ENCODE measurements at regions not wholly inside any gene's neighbourhood (a gene's known extent, or its start where the extent isn't known, plus 50 kb on each side); places are given as distances from the start of the nearest gene placed in this dataset.
A peak's percentile ranks its signal among the peaks of the same experiment; 100 is the strongest.
"Not testable (repeated sequence)": the region's sequence is repeated elsewhere in the genome, so short reads cannot be mapped to it uniquely, and the experiment has no call there.

DNA sequence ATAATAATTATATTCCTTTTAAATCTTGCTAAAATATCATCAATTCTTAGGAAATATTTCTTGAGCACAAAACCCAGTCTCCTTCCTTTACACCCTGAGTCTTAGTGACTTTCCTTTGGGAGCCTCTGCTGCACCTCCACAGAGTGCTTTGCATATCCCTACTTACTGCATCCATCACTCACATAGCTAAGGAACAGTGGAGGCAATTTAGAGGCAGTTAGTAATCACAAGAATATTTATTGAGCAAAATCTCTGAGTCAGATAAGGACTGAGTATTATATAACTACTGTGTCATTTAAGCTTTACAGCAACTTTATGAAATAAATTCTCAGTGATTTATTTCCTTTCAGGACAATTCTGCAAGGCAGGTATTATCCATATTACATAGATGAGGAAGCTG is 327.7 kb downstream of the TMX3 start:
- Histone ChIP-seq H3K4me3 (no peak overlapping the region), H3K9me3 (0 out of 2 replicates have a peak, but pooled peaks cover 2% of the 10 kb centered on the region), H3K27me3 (no peaks in the 10 kb centered on the region), H3K36me3 (no peaks in the 10 kb centered on the region)
- no peak for DNase-seq

GRCh38 chr18:68383979-68384378 is 330.9 kb downstream of the TMX3 start:
- H3K27me3 ChIP-seq, H3K9me3 ChIP-seq, H3K36me3 ChIP-seq, DNase-seq, H3K4me3 ChIP-seq: not testable (repeated sequence)

GRCh38 chr18:68376926-68377325 is 338.0 kb downstream of the TMX3 start:
- H3K36me3 ChIP-seq: no peaks in the 10 kb centered on the region
- H3K4me3 ChIP-seq: no peak overlapping the region
- H3K9me3 ChIP-seq: no peaks in the 10 kb centered on the region
- H3K27me3 ChIP-seq: no peaks in the 10 kb centered on the region
- DNase-seq: no peak

DNA sequence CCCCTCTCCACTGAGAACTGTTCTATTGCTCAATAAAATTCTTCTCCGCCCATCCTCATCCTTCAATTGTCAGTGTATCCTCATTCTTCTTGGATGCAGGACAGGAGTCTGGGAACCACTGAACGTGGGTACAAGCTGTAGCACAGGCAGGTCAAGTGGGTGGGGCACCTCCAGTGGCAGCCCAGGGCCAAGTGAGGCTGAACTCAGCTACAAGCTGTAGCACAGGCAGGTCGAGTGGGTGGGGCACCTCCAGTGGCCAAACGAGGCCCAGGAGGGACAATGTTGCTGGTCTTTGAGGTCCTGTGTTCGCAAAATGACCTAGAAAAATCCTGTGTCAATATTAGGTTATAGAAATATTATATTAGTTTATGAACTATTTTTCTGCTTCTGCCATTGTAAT is 352.0 kb downstream of the TMX3 start:
- Histone ChIP-seq H3K9me3 (no peaks in the 10 kb centered on the region), H3K36me3 (no peaks in the 10 kb centered on the region), H3K27me3 (no peaks in the 10 kb centered on the region), H3K4me3 (no peak overlapping the region)
- DNase-seq: no peak

GRCh38 chr18:68355637-68356036 is 359.3 kb downstream of the TMX3 start:
- no peaks in the 10 kb centered on the region for H3K9me3 ChIP-seq
- H3K27me3 ChIP-seq: no peaks in the 10 kb centered on the region
- DNase-seq: no peak
- H3K36me3 ChIP-seq: no peaks in the 10 kb centered on the region
- no peak overlapping the region for H3K4me3 ChIP-seq

DNA sequence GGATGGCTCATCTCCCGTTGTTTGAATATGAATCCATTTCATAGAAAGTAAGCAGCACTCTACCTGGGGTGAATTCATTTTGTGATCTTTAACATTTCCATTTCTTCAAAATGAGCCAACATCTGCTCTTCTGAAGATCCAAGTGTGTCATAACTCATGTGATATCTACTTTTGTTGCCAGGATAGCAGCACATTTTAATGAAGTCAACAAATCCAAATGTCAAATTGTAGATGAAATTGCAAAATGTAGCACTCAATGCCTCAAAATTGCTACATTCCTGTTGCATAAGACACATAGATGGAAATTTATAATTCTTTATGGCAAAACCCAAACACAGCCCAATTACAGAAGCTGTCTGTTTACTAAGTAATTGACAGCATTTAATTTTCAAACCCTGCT is 360.7 kb downstream of the TMX3 start:
- no peaks in the 10 kb centered on the region for H3K27me3 ChIP-seq
- no peak overlapping the region for H3K4me3 ChIP-seq
- no peak for DNase-seq

DNA sequence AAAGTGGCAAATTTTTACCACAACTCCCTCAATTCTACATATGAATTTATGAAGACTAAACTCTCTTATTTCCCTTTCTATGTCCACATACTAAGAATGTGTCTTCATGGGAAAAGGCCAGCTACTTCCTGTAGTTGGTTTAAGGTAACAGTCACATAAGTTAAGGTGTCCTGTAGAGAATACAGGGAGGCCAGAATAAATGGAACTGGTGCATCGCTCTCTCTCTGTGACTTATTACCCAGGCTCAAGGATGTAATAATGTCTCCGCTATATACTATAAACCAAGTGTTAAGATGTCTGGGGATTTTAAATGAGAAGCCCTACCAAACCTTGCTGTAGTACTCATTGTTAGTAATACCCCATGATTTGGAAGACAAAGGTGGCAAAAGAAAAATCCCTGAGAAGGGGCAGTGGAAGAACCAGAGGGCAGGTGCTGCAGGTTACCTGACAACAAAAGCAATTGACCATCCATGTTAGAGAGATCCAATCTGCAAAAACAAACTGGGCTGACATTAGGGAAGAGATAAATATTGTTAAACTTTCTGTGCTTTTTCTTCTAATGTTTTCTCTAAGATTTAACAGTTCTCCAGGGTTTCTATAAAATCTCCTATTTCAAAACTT is 372.8 kb downstream of the TMX3 start:
- Histone ChIP-seq H3K9me3 (no peaks in the 10 kb centered on the region), H3K27me3 (no peaks in the 10 kb centered on the region), H3K4me3 (no peak overlapping the region), H3K36me3 (no peaks in the 10 kb centered on the region)
- DNase-seq: no peak

More for the DNA sequence above, 360.7 kb downstream of the TMX3 start:
- H3K36me3 ChIP-seq: no peaks in the 10 kb centered on the region
- H3K9me3 ChIP-seq: no peaks in the 10 kb centered on the region

- Histone ChIP-seq H3K36me3 (no peaks in the 10 kb centered on the region), H3K4me3 (no peak overlapping the region), H3K9me3 (no peaks in the 10 kb centered on the region), H3K27me3 (no peaks in the 10 kb centered on the region)
- no peak for DNase-seq
Observed at GRCh38 chr18:68340606-68341005, 374.3 kb downstream of the TMX3 start.

GRCh38 chr18:68330658-68331057 is 384.2 kb downstream of the TMX3 start:
- H3K36me3 ChIP-seq: no peaks in the 10 kb centered on the region

DNA sequence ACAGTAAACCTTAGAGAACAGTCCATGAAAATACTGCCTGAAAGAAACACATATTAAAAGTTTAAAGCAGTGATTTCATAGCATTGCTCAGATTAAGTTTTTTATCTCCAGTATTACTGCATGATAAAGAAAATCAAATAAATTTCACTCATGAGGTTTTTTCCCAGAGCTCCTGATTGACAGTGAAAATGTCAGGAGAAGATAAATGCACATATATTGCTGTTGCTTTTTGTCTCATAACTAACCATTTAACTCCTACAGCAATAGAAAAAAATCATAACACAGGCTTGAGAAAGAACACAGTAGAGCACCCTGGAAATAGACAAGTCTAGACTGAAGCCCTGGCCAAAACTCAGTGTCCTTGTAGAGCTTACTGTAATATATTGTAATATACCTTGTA is 391.0 kb downstream of the TMX3 start:
- Histone ChIP-seq H3K9me3 (no peaks in the 10 kb centered on the region), H3K36me3 (no peaks in the 10 kb centered on the region), H3K4me3 (no peak overlapping the region), H3K27me3 (no peaks in the 10 kb centered on the region)
- no peak for DNase-seq

More at GRCh38 chr18:68330658-68331057, 384.2 kb downstream of the TMX3 start:
- no peaks in the 10 kb centered on the region for H3K27me3 ChIP-seq
- no peak for DNase-seq
- no peaks in the 10 kb centered on the region for H3K9me3 ChIP-seq
- no peak overlapping the region for H3K4me3 ChIP-seq

DNA sequence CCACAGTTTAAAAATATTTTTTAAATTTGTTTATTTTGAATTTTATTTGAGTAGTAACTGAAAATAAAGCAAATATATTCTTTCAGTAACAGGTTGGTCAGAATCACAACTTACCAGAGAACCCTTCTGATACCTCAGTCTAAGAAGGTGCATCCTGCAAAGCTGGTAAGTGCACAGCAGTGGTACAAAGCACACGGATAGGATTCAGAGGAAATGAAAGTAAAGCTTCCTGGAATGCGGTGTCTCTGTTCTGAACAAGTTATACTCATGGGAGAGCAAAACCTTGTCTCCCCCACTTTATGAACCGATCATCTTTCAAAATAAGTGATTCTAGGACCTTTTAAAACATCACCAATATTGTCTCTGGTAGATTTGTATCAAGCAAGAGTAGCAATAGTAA is 398.3 kb downstream of the TMX3 start:
- Histone ChIP-seq H3K4me3 (peak overlapping the region; percentile 41), H3K36me3 (no peaks in the 10 kb centered on the region), H3K9me3 (no peaks in the 10 kb centered on the region), H3K27me3 (no peaks in the 10 kb centered on the region)
- DNase-seq: no peak

DNA sequence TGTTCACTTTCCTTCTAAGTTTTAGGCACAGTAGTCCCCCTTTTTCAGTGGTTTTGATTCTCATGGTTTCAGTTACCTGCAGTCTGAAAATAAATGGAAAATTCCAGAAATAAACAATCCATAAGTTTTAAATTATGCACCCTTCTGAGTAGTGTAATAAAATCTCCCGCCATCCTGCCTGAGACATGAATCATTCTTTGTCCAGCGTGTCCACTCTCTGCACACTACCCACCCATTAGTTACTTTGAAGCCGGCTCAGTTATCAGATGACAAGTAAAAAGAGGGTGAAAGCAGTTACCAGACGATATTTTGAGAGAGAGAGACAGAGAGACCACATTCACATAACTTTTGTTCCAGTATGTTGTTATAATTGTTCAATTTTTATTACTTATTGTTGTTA is 400.5 kb downstream of the TMX3 start:
- H3K27me3 ChIP-seq: no peaks in the 10 kb centered on the region

GRCh38 chr18:68301441-68301840 is 413.5 kb downstream of the TMX3 start:
- DNase-seq: no peak
- H3K36me3 ChIP-seq: no peaks in the 10 kb centered on the region
- no peaks in the 10 kb centered on the region for H3K27me3 ChIP-seq
- H3K4me3 ChIP-seq: no peak overlapping the region
- no peaks in the 10 kb centered on the region for H3K9me3 ChIP-seq

More for the DNA sequence above, 400.5 kb downstream of the TMX3 start:
- no peak overlapping the region for H3K4me3 ChIP-seq
- H3K9me3 ChIP-seq: no peaks in the 10 kb centered on the region
- H3K36me3 ChIP-seq: no peaks in the 10 kb centered on the region
- no peak for DNase-seq

DNA sequence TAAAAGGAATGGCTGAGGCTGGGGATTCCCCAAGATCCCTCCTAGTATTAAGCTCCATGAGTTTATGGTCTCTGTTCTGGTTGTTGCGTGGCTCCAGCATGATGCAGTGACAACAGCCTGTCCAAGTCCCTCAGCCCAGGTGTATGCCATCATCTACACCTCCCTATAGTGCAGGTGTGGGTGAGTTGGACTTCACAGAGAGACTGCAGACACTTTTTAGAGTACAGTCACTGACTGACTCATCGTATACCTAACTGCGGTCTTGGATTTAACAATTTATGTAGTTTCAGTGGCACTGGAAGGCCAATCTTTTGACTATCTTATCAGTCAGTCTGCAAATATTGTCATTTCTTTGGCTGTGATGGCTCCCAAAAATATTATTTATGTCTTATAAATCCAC is 415.0 kb downstream of the TMX3 start:
- Histone ChIP-seq H3K27me3 (no peaks in the 10 kb centered on the region), H3K9me3 (no peaks in the 10 kb centered on the region), H3K4me3 (no peak overlapping the region), H3K36me3 (no peaks in the 10 kb centered on the region)
- no peak for DNase-seq

DNA sequence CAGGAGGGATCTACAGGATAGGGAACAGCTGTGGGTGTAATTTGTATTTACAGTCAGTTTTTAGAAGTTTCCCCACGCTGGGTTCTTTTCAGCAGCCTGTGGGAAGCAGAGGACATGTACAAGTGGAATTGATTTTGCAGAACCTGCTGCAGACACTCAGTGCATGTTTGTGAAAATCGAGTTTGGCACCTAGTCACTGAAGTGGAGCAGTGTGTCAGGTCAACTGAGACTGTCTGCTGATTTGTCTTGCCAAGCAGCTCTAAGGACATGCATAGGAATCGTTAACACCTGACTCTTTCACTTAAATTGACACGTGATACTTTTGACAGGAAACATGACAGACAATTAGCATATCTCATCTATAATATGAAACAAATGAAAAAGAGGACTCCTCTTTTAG is 416.6 kb downstream of the TMX3 start:
- Histone ChIP-seq H3K4me3 (no peak overlapping the region), H3K27me3 (no peaks in the 10 kb centered on the region), H3K9me3 (no peaks in the 10 kb centered on the region), H3K36me3 (no peaks in the 10 kb centered on the region)
- no peak for DNase-seq

- Histone ChIP-seq H3K9me3 (no peaks in the 10 kb centered on the region), H3K4me3 (no peak overlapping the region), H3K27me3 (no peaks in the 10 kb centered on the region), H3K36me3 (no peaks in the 10 kb centered on the region)
- DNase-seq: no peak
Observed at GRCh38 chr18:68288408-68288807, 426.5 kb downstream of the TMX3 start.

GRCh38 chr18:68284236-68284780 is 430.6 kb downstream of the TMX3 start:
- H3K27me3 ChIP-seq: no peaks in the 10 kb centered on the region
- H3K36me3 ChIP-seq: no peaks in the 10 kb centered on the region
- H3K4me3 ChIP-seq: no peak overlapping the region
- DNase-seq: no peak
- H3K9me3 ChIP-seq: no peaks in the 10 kb centered on the region

DNA sequence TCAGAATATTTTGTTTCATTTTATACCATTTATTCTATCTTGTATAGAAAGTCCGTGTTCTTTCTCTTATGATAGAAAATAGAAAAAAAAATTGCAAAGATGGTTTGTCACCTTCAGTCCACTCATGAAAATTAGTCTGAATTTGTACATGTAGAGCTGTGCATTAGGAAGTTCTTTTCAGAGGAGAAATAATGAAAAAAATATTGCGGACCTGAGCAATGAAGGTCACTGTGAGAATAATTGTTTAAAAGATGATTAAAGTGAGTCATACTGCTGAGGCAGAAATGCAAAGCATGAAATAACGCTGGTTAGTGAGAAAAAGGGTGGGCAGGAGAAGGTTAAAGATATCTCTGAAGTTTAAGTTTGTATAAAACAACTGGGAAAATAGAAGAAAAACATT is 431.1 kb downstream of the TMX3 start:
- DNase-seq: no peak
- no peak overlapping the region for H3K4me3 ChIP-seq
- H3K27me3 ChIP-seq: no peaks in the 10 kb centered on the region
- no peaks in the 10 kb centered on the region for H3K9me3 ChIP-seq
- H3K36me3 ChIP-seq: no peaks in the 10 kb centered on the region
